Thymus (tissue), 11 donors: ENCODE measurements at regions not wholly inside any gene's neighbourhood (a gene's known extent, or its start where the extent isn't known, plus 50 kb on each side); places are given as distances from the start of the nearest gene placed in this dataset.

Source experiments
- DNase-seq, 9 donors: peaks; one replicate each; pipeline ENCODE4 v3.0.0-alpha.2; 2013; ENCODE audit warnings: low spot score in 9 of 9, low read depth in 6 of 9, missing footprints in 1 of 9
- H3K27ac ChIP-seq, 2 donors: one replicate each; pipeline ENCODE4 v1.5.1; 2013; ENCODE audit warnings: control low read depth in 1 of 2, low read depth in 1 of 2, low read length in 1 of 2, mild to moderate bottlenecking in 1 of 2, moderate library complexity in 1 of 2
- H3K27me3 ChIP-seq, 2 donors: one replicate each; pipeline ENCODE4 v1.5.1; 2013; ENCODE audit warnings: low read length in 1 of 2; ENCODE audit not compliant: control insufficient read depth in 2 of 2, insufficient read depth in 1 of 2
- H3K36me3 ChIP-seq, 2 donors: one replicate each; pipeline ENCODE4 v1.5.1; 2013; ENCODE audit warnings: low read length in 1 of 2, mild to moderate bottlenecking in 1 of 2, moderate library complexity in 1 of 2; ENCODE audit not compliant: control insufficient read depth in 2 of 2, insufficient read depth in 2 of 2
- H3K4me1 ChIP-seq, 2 donors: one replicate each; pipeline ENCODE4 v1.5.1; 2013; ENCODE audit warnings: low read length in 2 of 2; ENCODE audit not compliant: control insufficient read depth in 2 of 2, insufficient read depth in 2 of 2
- H3K4me3 ChIP-seq, 2 donors: one replicate each; pipeline ENCODE4 v1.5.1; 2013; ENCODE audit warnings: low read length in 2 of 2, control low read depth in 1 of 2, mild to moderate bottlenecking in 1 of 2
- H3K9me3 ChIP-seq, 2 donors: one replicate each; pipeline ENCODE4 v1.5.1; 2013; ENCODE audit warnings: low read length in 1 of 2, mild to moderate bottlenecking in 1 of 2; ENCODE audit not compliant: control insufficient read depth in 2 of 2, insufficient read depth in 1 of 2
- WGBS: extraction: QIAGEN DNeasy Blood & Tissue Kit; methylation state at CpG from one replicate; pipeline ENCODE4 v1.1.7; 2013; 5-methylcytosine and 5-hydroxymethylcytosine counted together
- donor health status: healthy.

GRCh38 chr10:106083572-106083971, 1080.9 kb downstream of the SORCS1 start:
- Histone ChIP-seq H3K27me3 (no peaks in the 10 kb centered on the region), H3K4me1 (no peaks in the 10 kb centered on the region), H3K9me3 (no peaks in the 10 kb centered on the region), H3K4me3 (no peak overlapping the region), H3K36me3 (no peaks in the 10 kb centered on the region), H3K27ac (no peak overlapping the region)
- 85% methylated on average over 2 of the region's 2 CpGs for WGBS
- DNase-seq = no peak

- Histone ChIP-seq H3K27ac (no peak overlapping the region), H3K27me3 (no peaks in the 10 kb centered on the region), H3K9me3 (no peaks in the 10 kb centered on the region), H3K36me3 (no peaks in the 10 kb centered on the region), H3K4me1 (no peaks in the 10 kb centered on the region), H3K4me3 (no peak overlapping the region)
- WGBS = 87% methylated on average over 3 of the region's 3 CpGs
- DNase-seq = no peak
These were observed 1081.6 kb downstream of the SORCS1 start for GRCh38 chr10:106082865-106083264.

GRCh38 chr10:106078895-106079576, 1085.5 kb downstream of the SORCS1 start:
- H3K4me3 ChIP-seq = no peak overlapping the region
- DNase-seq = no peak
- H3K36me3 ChIP-seq = no peaks in the 10 kb centered on the region
- no peak overlapping the region for H3K27ac ChIP-seq
- H3K27me3 ChIP-seq = no peaks in the 10 kb centered on the region
- WGBS = 78% methylated on average over 9 of the region's 9 CpGs
- no peaks in the 10 kb centered on the region for H3K9me3 ChIP-seq
- H3K4me1 ChIP-seq = no peaks in the 10 kb centered on the region

GRCh38 chr10:106076496-106076895, 1088.0 kb downstream of the SORCS1 start:
- H3K4me3 ChIP-seq = no peak overlapping the region

GRCh38 chr10:106053061-106053460, 1111.4 kb downstream of the SORCS1 start:
- Histone ChIP-seq H3K9me3 (no peaks in the 10 kb centered on the region), H3K36me3 (no peaks in the 10 kb centered on the region), H3K27me3 (no peaks in the 10 kb centered on the region), H3K4me3 (no peak overlapping the region), H3K27ac (no peak overlapping the region), H3K4me1 (no peaks in the 10 kb centered on the region)
- no peak for DNase-seq
- 92% methylated on average over 6 of the region's 6 CpGs for WGBS

More at GRCh38 chr10:106076496-106076895, 1088.0 kb downstream of the SORCS1 start:
- DNase-seq = no peak
- no peaks in the 10 kb centered on the region for H3K9me3 ChIP-seq
- H3K4me1 ChIP-seq = no peaks in the 10 kb centered on the region
- H3K36me3 ChIP-seq = no peaks in the 10 kb centered on the region
- no peak overlapping the region for H3K27ac ChIP-seq
- no peaks in the 10 kb centered on the region for H3K27me3 ChIP-seq

- DNase-seq = no peak
- H3K4me3 ChIP-seq = no peak overlapping the region
- no peaks in the 10 kb centered on the region for H3K4me1 ChIP-seq
- WGBS = 32% methylated on average over 2 of the region's 2 CpGs
- no peaks in the 10 kb centered on the region for H3K9me3 ChIP-seq
- H3K27ac ChIP-seq = no peak overlapping the region
- no peaks in the 10 kb centered on the region for H3K36me3 ChIP-seq
- no peaks in the 10 kb centered on the region for H3K27me3 ChIP-seq
These were observed 1120.0 kb downstream of the SORCS1 start for GRCh38 chr10:106044503-106044902.

- H3K36me3 ChIP-seq = no peaks in the 10 kb centered on the region
- H3K9me3 ChIP-seq = no peaks in the 10 kb centered on the region
- no peak overlapping the region for H3K4me3 ChIP-seq
- H3K4me1 ChIP-seq = no peaks in the 10 kb centered on the region
- DNase-seq = no peak
- no peaks in the 10 kb centered on the region for H3K27me3 ChIP-seq
- 78% methylated on average over 3 of the region's 3 CpGs for WGBS
- H3K27ac ChIP-seq = no peak overlapping the region
These were observed 1120.6 kb downstream of the SORCS1 start for GRCh38 chr10:106043863-106044262.

GRCh38 chr10:106038246-106038645, 1126.3 kb downstream of the SORCS1 start:
- Histone ChIP-seq H3K27ac (no peak overlapping the region), H3K9me3 (no peaks in the 10 kb centered on the region), H3K36me3 (no peaks in the 10 kb centered on the region), H3K4me1 (no peaks in the 10 kb centered on the region), H3K27me3 (no peaks in the 10 kb centered on the region), H3K4me3 (no peak overlapping the region)
- WGBS = 97% methylated on average over 1 of the region's 1 CpG
- no peak for DNase-seq

GRCh38 chr10:106033065-106033464, 1131.4 kb downstream of the SORCS1 start:
- H3K4me3 ChIP-seq = no peak overlapping the region
- no peak for DNase-seq
- H3K27me3 ChIP-seq = no peaks in the 10 kb centered on the region
- no peaks in the 10 kb centered on the region for H3K4me1 ChIP-seq
- H3K9me3 ChIP-seq = no peaks in the 10 kb centered on the region
- no peak overlapping the region for H3K27ac ChIP-seq
- H3K36me3 ChIP-seq = no peaks in the 10 kb centered on the region
